ENCODE measurements at regions not wholly inside any gene's neighbourhood (a gene's known extent, or its start where the extent isn't known, plus 50 kb on each side); places are given as distances from the start of the nearest gene placed in this dataset.

DNA sequence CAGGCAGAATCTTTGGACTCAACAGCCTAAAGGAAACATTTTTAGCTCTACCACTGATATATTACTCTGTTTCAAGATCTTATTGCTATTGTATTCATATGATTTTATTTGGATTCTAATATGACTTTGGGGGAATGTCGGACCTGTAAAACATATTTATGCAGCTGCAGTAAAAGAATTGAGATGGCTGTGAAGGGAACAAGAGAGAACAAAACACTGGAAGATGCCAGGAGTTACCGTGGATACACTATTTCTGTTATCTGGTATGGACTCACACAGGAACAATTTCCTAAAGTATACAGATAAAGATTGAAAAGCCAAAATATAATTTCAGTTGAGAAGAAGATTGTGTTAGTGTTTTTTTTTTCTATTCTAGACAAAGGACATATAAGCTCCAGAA lies 113.0 kb upstream of the DCLK2 start:
- FAIRE-seq = no peak
- TF ChIP-seq SPI1 (IDR thresholded peaks at IDR 0.05; ENCODE audit: low read depth, low read length) = no peak
- TF ChIP-seq TAF1 (IDR thresholded peaks at IDR 0.05; ENCODE audit: low read depth, low read length) = no peak
- no peak for TF ChIP-seq POLR2A (IDR thresholded peaks at IDR 0.05; ENCODE audit: low read depth, low read length)
- no peak for DNase-seq (ENCODE audit: insufficient read length, low spot score)

- no peak for TF ChIP-seq SPI1 (IDR thresholded peaks at IDR 0.05; ENCODE audit: low read depth, low read length)
- no peak for TF ChIP-seq PAX5 (IDR thresholded peaks at IDR 0.05; ENCODE audit: insufficient read depth, low read length, severe bottlenecking)
- no peak for TF ChIP-seq TAF1 (IDR thresholded peaks at IDR 0.05; ENCODE audit: low read depth, low read length)
- TF ChIP-seq POU2F2 (IDR thresholded peaks at IDR 0.05; ENCODE audit: low read depth, low read length) = no peak
- TF ChIP-seq POLR2A (IDR thresholded peaks at IDR 0.05; ENCODE audit: low read depth, low read length) = no peak
- TF ChIP-seq POLR2AphosphoS5 (IDR thresholded peaks at IDR 0.05; ENCODE audit: low read depth, low read length) = no peak
- FAIRE-seq (no peak), DNase-seq (ENCODE audit: insufficient read length, low spot score) (no peak)
Measured at GRCh38 chr4:149972407-149972806, 105.8 kb upstream of the DCLK2 start.

DNA sequence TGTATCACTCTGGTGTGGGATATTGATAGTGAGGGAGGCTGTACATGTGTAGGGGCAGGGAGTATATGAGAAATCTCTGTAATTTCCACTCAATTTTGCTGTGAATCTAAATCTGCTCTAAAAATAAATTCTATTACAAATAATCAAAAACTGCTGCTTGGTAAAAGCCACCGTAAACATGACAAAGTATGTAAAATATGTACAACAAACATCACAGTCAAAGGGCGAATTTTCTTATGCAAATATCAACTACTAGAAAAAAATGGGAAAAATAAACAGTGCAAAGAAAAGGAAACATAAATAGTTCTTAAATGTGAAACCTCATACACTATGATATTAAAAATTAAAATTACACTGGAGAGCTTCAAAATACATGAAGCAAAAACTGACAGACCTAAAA lies 105.1 kb upstream of the DCLK2 start:
- TF ChIP-seq PAX5 (IDR thresholded peaks at IDR 0.05; ENCODE audit: insufficient read depth, low read length, severe bottlenecking) (no peak), POLR2A (IDR thresholded peaks at IDR 0.05; ENCODE audit: low read depth, low read length) (no peak), POU2F2 (IDR thresholded peaks at IDR 0.05; ENCODE audit: low read depth, low read length) (no peak), POLR2AphosphoS5 (IDR thresholded peaks at IDR 0.05; ENCODE audit: low read depth, low read length) (no peak), TAF1 (IDR thresholded peaks at IDR 0.05; ENCODE audit: low read depth, low read length) (no peak), SPI1 (IDR thresholded peaks at IDR 0.05; ENCODE audit: low read depth, low read length) (no peak)
- DNase-seq (ENCODE audit: insufficient read length, low spot score) (no peak), FAIRE-seq (no peak)

DNA sequence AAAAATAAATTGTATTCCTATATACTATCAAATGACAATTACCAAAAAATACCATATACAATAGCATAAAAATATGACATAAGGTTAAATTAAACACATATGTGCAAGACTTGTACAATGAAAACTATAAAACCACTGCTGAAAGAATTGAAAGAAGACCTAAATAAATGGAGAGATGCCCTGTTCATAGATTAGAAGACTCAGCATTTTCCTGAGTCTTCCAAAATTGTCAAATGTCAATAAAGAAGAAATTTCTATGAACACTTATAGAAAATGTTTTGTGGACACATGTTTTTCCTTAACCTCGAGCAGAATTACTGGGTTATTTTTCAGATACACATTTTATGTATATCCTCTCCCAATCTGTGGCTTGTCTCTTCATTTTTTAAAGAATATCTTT lies 103.1 kb upstream of the DCLK2 start:
- no peak for FAIRE-seq
- no peak for TF ChIP-seq POLR2A (IDR thresholded peaks at IDR 0.05; ENCODE audit: low read depth, low read length)
- no peak for TF ChIP-seq POLR2AphosphoS5 (IDR thresholded peaks at IDR 0.05; ENCODE audit: low read depth, low read length)
- TF ChIP-seq SPI1 (IDR thresholded peaks at IDR 0.05; ENCODE audit: low read depth, low read length) = no peak
- no peak for TF ChIP-seq TAF1 (IDR thresholded peaks at IDR 0.05; ENCODE audit: low read depth, low read length)
- TF ChIP-seq PAX5 (IDR thresholded peaks at IDR 0.05; ENCODE audit: insufficient read depth, low read length, severe bottlenecking) = no peak
- no peak for TF ChIP-seq POU2F2 (IDR thresholded peaks at IDR 0.05; ENCODE audit: low read depth, low read length)
- no peak for DNase-seq (ENCODE audit: insufficient read length, low spot score)

DNA sequence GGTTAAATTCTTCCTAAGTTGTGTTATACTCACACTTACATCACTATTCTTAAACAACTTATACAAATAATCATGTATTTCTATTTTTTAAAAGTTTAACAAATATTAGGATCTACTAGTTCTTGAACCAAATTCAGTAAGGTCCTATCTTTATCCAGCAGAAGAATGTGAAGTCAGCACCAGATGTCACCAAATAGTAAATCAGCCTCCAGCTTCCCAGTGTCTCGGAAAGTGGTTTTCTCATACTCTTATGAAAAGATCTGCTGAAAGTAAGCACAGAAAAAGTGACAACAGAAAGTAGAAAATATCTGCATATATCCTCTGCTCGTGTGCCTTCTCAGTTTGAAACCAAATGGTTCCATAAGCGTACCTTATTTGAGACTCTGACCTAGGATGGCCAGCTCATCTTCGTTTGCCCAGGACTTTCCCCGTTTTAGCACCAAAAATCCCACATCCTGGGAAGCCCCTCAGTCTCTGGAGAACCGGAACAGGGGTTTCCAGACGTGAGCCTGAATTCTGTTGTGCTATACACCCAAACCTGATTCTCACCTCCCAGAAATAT lies 98.0 kb upstream of the DCLK2 start:
- DNase-seq (ENCODE audit: insufficient read length, low spot score) (no peak), FAIRE-seq (no peak)
- TF ChIP-seq SPI1 (IDR thresholded peaks at IDR 0.05; ENCODE audit: low read depth, low read length) (no peak), POLR2A (IDR thresholded peaks at IDR 0.05; ENCODE audit: low read depth, low read length) (no peak), POLR2AphosphoS5 (IDR thresholded peaks at IDR 0.05; ENCODE audit: low read depth, low read length) (no peak), POU2F2 (IDR thresholded peaks at IDR 0.05; ENCODE audit: low read depth, low read length) (no peak), TAF1 (IDR thresholded peaks at IDR 0.05; ENCODE audit: low read depth, low read length) (no peak), PAX5 (IDR thresholded peaks at IDR 0.05; ENCODE audit: insufficient read depth, low read length, severe bottlenecking) (no peak)

DNA sequence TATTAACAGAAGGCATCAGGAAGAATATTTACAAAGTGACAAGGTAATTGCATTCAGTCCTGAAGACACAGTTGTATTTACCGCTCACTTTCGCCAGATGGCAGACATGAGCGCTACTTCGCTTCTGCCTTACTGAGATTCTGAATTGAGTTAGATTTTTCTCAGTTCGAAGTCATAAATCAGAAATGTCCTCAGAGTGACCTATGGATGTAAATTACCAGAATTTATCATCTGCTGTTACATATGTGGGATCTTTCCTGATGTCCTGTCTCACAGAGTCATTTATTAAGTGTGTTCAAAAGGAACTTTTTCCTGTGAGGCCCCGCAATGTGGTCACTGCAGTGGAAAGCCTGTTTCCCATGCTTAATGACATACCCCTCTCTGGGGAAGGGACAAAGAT lies 97.3 kb upstream of the DCLK2 start:
- FAIRE-seq = peak; percentile 90
- no peak for TF ChIP-seq POLR2A (IDR thresholded peaks at IDR 0.05; ENCODE audit: low read depth, low read length)
- DNase-seq (ENCODE audit: insufficient read length, low spot score) = no peak

- no peak for TF ChIP-seq POLR2A (IDR thresholded peaks at IDR 0.05; ENCODE audit: low read depth, low read length)
- no peak for TF ChIP-seq POLR2AphosphoS5 (IDR thresholded peaks at IDR 0.05; ENCODE audit: low read depth, low read length)
- FAIRE-seq (no peak), DNase-seq (ENCODE audit: insufficient read length, low spot score) (no peak)
Measured at GRCh38 chr4:149983401-149983800, 94.8 kb upstream of the DCLK2 start.

DNA sequence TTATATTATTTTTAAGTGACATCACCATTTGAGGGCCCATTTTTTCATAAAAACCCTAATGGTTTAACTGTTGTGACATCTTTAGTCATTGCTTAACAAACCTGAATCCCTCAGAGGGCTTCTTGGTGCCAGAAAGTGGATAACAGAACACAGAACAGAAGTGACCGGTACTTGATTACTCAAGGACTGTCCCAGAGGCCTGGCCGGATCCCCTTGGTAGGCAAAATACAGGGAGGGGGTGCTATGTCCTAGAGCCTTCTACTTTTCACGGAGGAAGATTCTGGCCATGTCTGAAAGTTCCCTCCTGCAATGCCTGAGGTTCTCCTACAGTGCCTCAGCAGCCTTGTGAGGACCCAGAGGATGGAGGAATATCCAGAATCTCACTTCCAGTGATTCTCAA lies 94.3 kb upstream of the DCLK2 start:
- TF ChIP-seq POLR2A (IDR thresholded peaks at IDR 0.05; ENCODE audit: low read depth, low read length) = no peak
- no peak for TF ChIP-seq TAF1 (IDR thresholded peaks at IDR 0.05; ENCODE audit: low read depth, low read length)
- TF ChIP-seq PAX5 (IDR thresholded peaks at IDR 0.05; ENCODE audit: insufficient read depth, low read length, severe bottlenecking) = no peak
- TF ChIP-seq POLR2AphosphoS5 (IDR thresholded peaks at IDR 0.05; ENCODE audit: low read depth, low read length) = no peak
- TF ChIP-seq SPI1 (IDR thresholded peaks at IDR 0.05; ENCODE audit: low read depth, low read length) = no peak
- TF ChIP-seq POU2F2 (IDR thresholded peaks at IDR 0.05; ENCODE audit: low read depth, low read length) = no peak
- FAIRE-seq (no peak), DNase-seq (ENCODE audit: insufficient read length, low spot score) (no peak)

- no peak for TF ChIP-seq SPI1 (IDR thresholded peaks at IDR 0.05; ENCODE audit: low read depth, low read length)
- no peak for TF ChIP-seq POLR2AphosphoS5 (IDR thresholded peaks at IDR 0.05; ENCODE audit: low read depth, low read length)
- no peak for TF ChIP-seq POU2F2 (IDR thresholded peaks at IDR 0.05; ENCODE audit: low read depth, low read length)
- no peak for TF ChIP-seq TAF1 (IDR thresholded peaks at IDR 0.05; ENCODE audit: low read depth, low read length)
- no peak for TF ChIP-seq PAX5 (IDR thresholded peaks at IDR 0.05; ENCODE audit: insufficient read depth, low read length, severe bottlenecking)
- TF ChIP-seq POLR2A (IDR thresholded peaks at IDR 0.05; ENCODE audit: low read depth, low read length) = no peak
- no peak for DNase-seq (ENCODE audit: insufficient read length, low spot score)
- no peak for FAIRE-seq
Measured at GRCh38 chr4:149985981-149986380, 92.3 kb upstream of the DCLK2 start.

DNA sequence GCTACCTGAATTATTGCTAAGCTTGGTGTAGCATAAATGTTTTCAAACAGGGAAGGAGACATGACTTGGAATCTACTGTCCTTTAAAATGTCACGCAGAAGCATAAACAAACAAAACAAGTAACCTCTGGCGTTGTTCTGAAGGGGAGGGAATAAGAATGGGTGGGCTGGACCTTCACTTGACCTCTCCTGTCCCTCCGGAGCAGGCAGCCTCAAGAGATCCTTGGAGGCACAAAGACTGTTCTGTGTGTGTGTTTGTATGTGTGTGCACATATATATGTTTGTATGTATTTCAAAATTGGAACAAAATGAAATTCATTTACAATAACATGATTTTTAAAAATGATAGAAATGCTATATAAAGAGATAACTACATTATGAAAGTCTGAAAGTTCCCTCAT lies 91.3 kb upstream of the DCLK2 start:
- TF ChIP-seq POLR2A (IDR thresholded peaks at IDR 0.05; ENCODE audit: low read depth, low read length) (no peak), TAF1 (IDR thresholded peaks at IDR 0.05; ENCODE audit: low read depth, low read length) (no peak), SPI1 (IDR thresholded peaks at IDR 0.05; ENCODE audit: low read depth, low read length) (no peak), POLR2AphosphoS5 (IDR thresholded peaks at IDR 0.05; ENCODE audit: low read depth, low read length) (no peak), PAX5 (IDR thresholded peaks at IDR 0.05; ENCODE audit: insufficient read depth, low read length, severe bottlenecking) (no peak), POU2F2 (IDR thresholded peaks at IDR 0.05; ENCODE audit: low read depth, low read length) (no peak)
- FAIRE-seq = no peak
- DNase-seq (ENCODE audit: insufficient read length, low spot score) = no peak

All from GM12891 (cell line).